ENCODE measurements at regions not wholly inside any gene's neighbourhood (a gene's known extent, or its start where the extent isn't known, plus 50 kb on each side); places are given as distances from the start of the nearest gene placed in this dataset.

DNA sequence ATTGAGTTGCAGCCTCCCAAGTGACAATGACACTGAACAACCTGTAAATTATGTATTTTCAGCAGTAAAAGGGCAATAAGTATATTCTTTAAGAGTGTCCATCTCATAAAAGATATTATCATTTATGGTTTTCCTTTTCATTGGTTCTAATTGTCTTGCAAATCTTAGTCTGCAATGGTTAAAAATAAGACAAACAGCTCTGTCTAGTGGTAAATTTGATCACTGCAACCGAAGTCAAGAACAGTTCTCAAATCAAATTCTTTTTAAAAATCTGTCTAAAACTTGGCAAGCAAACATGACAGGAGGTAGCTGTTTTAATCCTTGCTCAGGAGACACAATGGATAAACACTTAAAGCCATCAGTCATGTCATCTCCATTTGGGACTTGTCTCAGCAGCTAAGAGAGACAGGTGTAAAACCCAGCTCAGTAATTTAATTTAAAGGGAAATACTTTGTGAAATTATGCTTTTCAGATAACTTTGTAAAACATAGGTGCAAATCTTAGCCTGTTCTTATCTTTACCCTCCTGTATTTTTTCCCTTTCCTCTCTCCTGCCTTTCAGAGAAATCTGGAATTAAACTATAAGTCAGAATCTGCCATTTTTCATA, 150.3 kb upstream of the ARHGEF26 start (continued):
- TF ChIP-seq, protein P1, sequence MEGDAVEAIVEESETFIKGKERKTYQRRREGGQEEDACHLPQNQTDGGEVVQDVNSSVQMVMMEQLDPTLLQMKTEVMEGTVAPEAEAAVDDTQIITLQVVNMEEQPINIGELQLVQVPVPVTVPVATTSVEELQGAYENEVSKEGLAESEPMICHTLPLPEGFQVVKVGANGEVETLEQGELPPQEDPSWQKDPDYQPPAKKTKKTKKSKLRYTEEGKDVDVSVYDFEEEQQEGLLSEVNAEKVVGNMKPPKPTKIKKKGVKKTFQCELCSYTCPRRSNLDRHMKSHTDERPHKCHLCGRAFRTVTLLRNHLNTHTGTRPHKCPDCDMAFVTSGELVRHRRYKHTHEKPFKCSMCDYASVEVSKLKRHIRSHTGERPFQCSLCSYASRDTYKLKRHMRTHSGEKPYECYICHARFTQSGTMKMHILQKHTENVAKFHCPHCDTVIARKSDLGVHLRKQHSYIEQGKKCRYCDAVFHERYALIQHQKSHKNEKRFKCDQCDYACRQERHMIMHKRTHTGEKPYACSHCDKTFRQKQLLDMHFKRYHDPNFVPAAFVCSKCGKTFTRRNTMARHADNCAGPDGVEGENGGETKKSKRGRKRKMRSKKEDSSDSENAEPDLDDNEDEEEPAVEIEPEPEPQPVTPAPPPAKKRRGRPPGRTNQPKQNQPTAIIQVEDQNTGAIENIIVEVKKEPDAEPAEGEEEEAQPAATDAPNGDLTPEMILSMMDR (IDR thresholded peaks at IDR 0.05 in 2 of 3, conservative IDR thresholded peaks at IDR 0.05 in 1 of 3; ENCODE audit: borderline replicate concordance in 1 of 3, insufficient read depth in 1 of 3, low read depth in 2 of 3, low read length in 2 of 3): peak; percentile 31 to 61 (median 52); a peak in 5 of 6 replicates

- intact Hi-C loops (cut with micrococcal nuclease): no loop called here
- no TSS peak for BruUV-seq (replicated peaks)
- Histone ChIP-seq H3K36me3 (ENCODE audit: control insufficient read depth in 1 of 2, insufficient read depth in 2 of 2, low read length in 2 of 2) (no peaks in the 10 kb centered on the region), H3K4me1 (ENCODE audit: control insufficient read depth in 1 of 2, insufficient read depth in 2 of 2, low read length in 2 of 2) (no peaks in the 10 kb centered on the region), H2AFZ (ENCODE audit: low read depth, low read length, poor library complexity, severe bottlenecking) (no peak overlapping the region), H3K4me3 (replicated peaks in 1 of 2; ENCODE audit: low read depth in 1 of 2, low read length in 2 of 2) (no peak overlapping the region), H3K79me2 (ENCODE audit: insufficient read depth, low read length) (no peaks in the 10 kb centered on the region), H3K27ac (ENCODE audit: low read depth, low read length) (no peak overlapping the region), H4K20me1 (ENCODE audit: insufficient read depth) (no peaks in the 10 kb centered on the region), H3K4me2 (ENCODE audit: low read length) (no peak overlapping the region), H3K9ac (ENCODE audit: low read length) (no peak overlapping the region), H3K9me2 (ENCODE audit: insufficient read depth) (0 out of 2 replicates have a peak, but pooled peaks cover 2% of the 10 kb centered on the region), H3K9me3 (ENCODE audit: control insufficient read depth in 1 of 2, insufficient read depth in 1 of 2, low read depth in 1 of 2, low read length in 2 of 2) (no peaks in the 10 kb centered on the region), H3K27me3 (ENCODE audit: insufficient read depth, low read length) (no peaks in the 10 kb centered on the region)
- RAD21 ChIA-PET (ENCODE audit: low non-redundant PET in 1 of 2, low total read pairs in 2 of 2, uncharacterized antibody in 2 of 2, unreplicated experiment in 2 of 2): no interaction called here
- CTCF ChIA-PET: no interaction called here
- POLR2A ChIA-PET: no interaction called here
- DNase-seq (ENCODE audit: low read depth, low spot score) (no peak), ATAC-seq (no peak)
- TF ChIP-seq JUND (IDR thresholded peaks at IDR 0.05) (no peak), POLR2AphosphoS5 (IDR thresholded peaks at IDR 0.05; ENCODE audit: low read depth, low read length) (no peak), YY1 (IDR thresholded peaks at IDR 0.05; ENCODE audit: extremely low read depth, insufficient replicate concordance, low read depth, low read length) (no peak), TCF7L2 (IDR thresholded peaks at IDR 0.05; ENCODE audit: borderline replicate concordance, extremely low read depth, insufficient read depth, insufficient read length) (no peak), ATF3 (IDR thresholded peaks at IDR 0.05) (no peak), SIN3A (IDR thresholded peaks at IDR 0.05; ENCODE audit: low read depth) (no peak), CBX3 (IDR thresholded peaks at IDR 0.05; ENCODE audit: low read depth) (no peak), EZH2phosphoT487 (IDR thresholded peaks at IDR 0.05; ENCODE audit: borderline replicate concordance) (no peak), RAD21 (IDR thresholded peaks at IDR 0.05; ENCODE audit: low read depth) (no peak), POLR2A (IDR thresholded peaks at IDR 0.05; ENCODE audit: borderline replicate concordance, extremely low read depth, insufficient read depth, insufficient read length) (no peak)
- TF ChIP-seq, protein P1 (IDR thresholded peaks at IDR 0.05 in 2 of 3, conservative IDR thresholded peaks at IDR 0.05 in 1 of 3; ENCODE audit: borderline replicate concordance in 1 of 3, insufficient read depth in 1 of 3, low read depth in 2 of 3, low read length in 2 of 3): no peak
These were observed 148.3 kb upstream of the ARHGEF26 start for GRCh38 chr3:153972862-153973261.

All from HCT116 (cell line).